NB4 (cell line): ENCODE measurements at regions not wholly inside any gene's neighbourhood (a gene's known extent, or its start where the extent isn't known, plus 50 kb on each side); places are given as distances from the start of the nearest gene placed in this dataset.

Source experiments
- DNase-seq: peaks from one replicate; pipeline ENCODE4 v3.0.0; 2010; ENCODE audit warnings: low read depth
- H3K4me3 ChIP-seq: one replicate; pipeline ENCODE4 v1.5.1; 2011; ENCODE audit warnings: mild to moderate bottlenecking, low read depth, low read length, moderate library complexity
- CTCF ChIP-seq: IDR thresholded peaks from one replicate; pipeline ENCODE4 v1.5.1; 2012; ENCODE audit warnings: low read depth, low read length
- MAX ChIP-seq: IDR thresholded peaks from 2 replicates; pipeline ENCODE4 v1.6.1; 2011; ENCODE audit warnings: low read depth, low read length
- MYC ChIP-seq: IDR thresholded peaks from 2 replicates; pipeline ENCODE4 v1.6.1; 2011; ENCODE audit warnings: low read depth, low read length
- POLR2A ChIP-seq: IDR thresholded peaks from 2 replicates; pipeline ENCODE4 v1.6.1; 2011; ENCODE audit warnings: mild to moderate bottlenecking; ENCODE audit not compliant: insufficient read length; ENCODE audit errors: extremely low read depth

GRCh38 chr1:24244519-24245268 is 57.6 kb upstream of the IFNLR1 start:
- no peak for TF ChIP-seq POLR2A
- TF ChIP-seq MAX: no peak
- DNase-seq: no peak
- no peak overlapping the region for H3K4me3 ChIP-seq

GRCh38 chr1:24237750-24238395 is 50.8 kb upstream of the IFNLR1 start:
- TF ChIP-seq MYC: no peak
- H3K4me3 ChIP-seq: no peak overlapping the region

GRCh38 chr1:24236789-24237371 is 49.8 kb upstream of the IFNLR1 start:
- no peak for DNase-seq
- TF ChIP-seq MYC (no peak), CTCF (no peak), MAX (no peak), POLR2A (no peak)
- H3K4me3 ChIP-seq: no peak overlapping the region

More at GRCh38 chr1:24237750-24238395, 50.8 kb upstream of the IFNLR1 start:
- no peak for DNase-seq
